ENCODE measurements at regions not wholly inside any gene's neighbourhood (a gene's known extent, or its start where the extent isn't known, plus 50 kb on each side); places are given as distances from the start of the nearest gene placed in this dataset.

DNA sequence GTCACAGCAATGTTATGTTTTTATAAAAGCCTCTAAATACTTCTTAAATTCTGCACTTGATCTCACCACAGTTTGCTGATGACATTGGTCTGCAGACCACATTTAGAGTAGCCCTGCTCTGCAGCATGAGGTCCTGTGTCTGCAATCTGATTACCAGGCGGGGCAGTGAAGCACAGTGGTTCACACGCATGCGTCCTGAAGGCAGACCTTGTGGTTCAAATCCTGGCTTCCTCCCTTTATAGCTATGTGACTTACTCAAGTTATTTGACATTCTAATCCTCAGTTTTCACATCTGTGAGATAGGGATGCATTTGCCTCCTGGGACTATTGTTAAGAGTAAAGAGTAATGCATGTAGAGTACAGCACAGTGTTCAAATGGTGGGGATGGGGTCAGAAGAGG, 50.3 kb downstream of the BMAL2 start:
- FAIRE-seq, result no peak

DNA sequence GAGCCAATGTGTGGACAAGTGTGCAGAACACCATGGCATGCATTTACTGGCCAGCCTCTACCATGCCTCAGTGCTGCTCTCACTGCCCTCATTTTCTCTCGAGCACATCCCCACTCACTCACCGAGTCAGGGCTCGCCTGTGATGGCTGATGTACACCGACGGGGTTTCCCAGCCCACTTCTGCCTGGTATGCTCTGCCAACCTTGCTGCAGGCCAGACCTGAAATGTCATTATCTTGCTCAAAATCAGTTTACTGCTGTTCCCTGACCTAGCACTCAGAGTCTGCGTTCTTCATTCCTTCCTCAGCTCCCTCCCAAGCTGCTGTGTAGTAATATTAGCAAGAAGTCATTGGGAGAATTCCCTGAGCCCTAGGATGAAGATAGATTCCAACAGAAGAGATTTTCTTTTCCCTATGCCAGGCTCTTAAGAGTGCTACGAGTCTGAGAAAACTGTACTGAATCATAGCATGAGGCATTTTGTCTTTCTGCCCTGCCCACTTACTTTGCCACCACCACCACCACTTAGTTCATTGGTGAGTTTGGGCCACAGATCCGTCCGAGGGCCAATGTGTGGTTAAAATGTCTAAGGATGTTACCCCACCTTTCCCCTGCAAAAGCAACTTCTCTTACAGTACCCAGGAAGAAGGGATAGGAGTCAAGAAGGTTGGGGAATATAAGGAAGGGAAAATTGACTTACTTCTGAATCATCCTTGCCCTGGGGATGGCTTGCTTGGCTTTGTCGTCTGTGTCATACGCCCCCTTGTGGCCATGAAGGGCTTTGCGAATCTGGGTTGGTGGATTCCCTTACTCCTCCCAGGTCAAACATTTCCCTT, 51.0 kb downstream of the BMAL2 start:
- peak; percentile 29 for FAIRE-seq

DNA sequence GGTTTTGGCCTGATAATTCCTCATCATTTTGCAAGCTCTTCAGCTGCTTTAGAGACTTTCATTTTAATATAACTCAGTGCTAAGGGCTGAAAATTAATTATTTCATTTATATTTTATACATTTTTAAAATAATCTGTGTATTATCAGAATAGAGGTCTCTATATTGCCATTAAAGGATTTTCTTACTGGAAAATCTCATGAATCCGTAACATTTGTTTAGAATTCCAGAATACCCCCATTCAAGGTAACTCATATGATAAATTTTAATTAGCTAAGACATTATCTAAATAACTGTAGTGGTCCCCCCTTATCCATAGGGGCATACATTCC, 51.6 kb downstream of the BMAL2 start:
- FAIRE-seq, result no peak

DNA sequence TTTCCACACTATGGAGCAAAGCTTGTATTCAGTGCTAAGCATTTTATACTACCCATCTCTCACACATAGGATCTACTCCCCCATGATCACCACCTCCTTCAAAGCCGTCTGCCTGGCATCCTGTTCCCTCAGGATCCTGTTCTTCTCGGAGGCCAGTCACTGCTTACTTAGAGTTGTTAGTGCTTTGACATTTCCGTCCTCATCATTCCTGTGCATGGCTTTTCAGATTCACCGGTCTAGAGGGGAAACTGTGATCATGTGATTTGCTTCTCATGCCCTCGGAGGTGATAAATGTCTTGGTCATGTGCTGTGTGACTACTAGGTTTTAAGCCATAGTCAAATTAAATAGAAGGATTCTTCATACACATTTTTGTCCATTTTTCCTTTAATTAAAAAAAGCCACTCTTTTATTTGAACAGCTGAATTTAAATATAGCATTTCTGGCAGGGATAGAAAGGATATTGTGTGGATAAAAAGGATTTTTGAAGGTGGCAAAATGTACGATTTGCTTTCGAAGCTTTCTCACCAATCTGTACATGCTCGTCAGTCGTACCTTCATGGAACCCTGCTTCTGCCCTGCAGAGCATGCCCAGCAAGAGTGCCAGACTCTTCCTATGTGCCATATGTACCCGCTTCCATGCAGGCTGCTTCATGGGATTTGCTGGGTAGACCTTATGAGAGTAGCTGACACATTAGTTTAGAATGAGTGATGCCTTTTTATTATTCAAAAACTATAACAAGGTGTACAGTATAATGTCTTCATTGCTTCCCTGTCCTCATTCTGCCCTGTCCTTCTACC, 53.3 kb downstream of the BMAL2 start:
- FAIRE-seq, result no peak

GRCh38 chr12:27387473-27387872, 54.8 kb downstream of the BMAL2 start:
- no peak for FAIRE-seq

DNA sequence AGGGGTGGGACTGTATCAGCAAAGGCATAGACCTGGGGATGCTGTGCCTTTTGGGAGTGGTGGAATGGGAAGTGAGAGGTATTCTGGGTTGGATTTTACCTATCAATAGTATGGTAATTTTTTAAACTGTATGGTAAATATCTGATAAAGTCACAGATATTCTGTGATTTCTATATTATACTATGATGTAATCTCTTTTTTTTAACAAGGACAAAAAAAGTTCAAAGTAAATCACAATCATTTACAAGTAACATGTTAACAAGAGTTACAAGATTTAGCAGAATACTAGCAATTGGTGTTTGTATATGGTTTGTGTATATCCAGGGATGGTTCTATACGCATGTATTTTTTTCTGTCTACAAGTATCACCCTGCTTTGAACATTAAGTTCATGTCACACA, 56.0 kb downstream of the BMAL2 start:
- no peak for FAIRE-seq

GRCh38 chr12:27394676-27395075, 51.9 kb upstream of the SMCO2 start:
- no peak for FAIRE-seq

GRCh38 chr12:27396216-27396815, 50.2 kb upstream of the SMCO2 start:
- FAIRE-seq, result no peak
